Uterus (tissue), 2 donors: ENCODE measurements at regions not wholly inside any gene's neighbourhood (a gene's known extent, or its start where the extent isn't known, plus 50 kb on each side); places are given as distances from the start of the nearest gene placed in this dataset.
"Not testable (repeated sequence)": the region's sequence is repeated elsewhere in the genome, so short reads cannot be mapped to it uniquely, and the experiment has no call there.

ENCODE experiments used
- CTCF ChIP-seq, 4 experiments: fragments of 200-600 bp in 2 of 4; fragments of 450-650 bp in 2 of 4; sonication (generic) in 2 of 4; IDR thresholded peaks; one replicate each; pipeline ENCODE4 v1.5.1; 2016 to 2019; ENCODE audit warnings: antibody characterized with exemption in 4 of 4, mild to moderate bottlenecking in 2 of 4, moderate library complexity in 1 of 4
- POLR2A ChIP-seq, 2 donors: fragments of 450-650 bp; IDR thresholded peaks; one replicate each; pipeline ENCODE4 v1.6.1; 2016; ENCODE audit warnings: antibody characterized with exemption in 2 of 2, mild to moderate bottlenecking in 1 of 2, moderate library complexity in 1 of 2

- TF ChIP-seq CTCF, POLR2A (IDR thresholded peaks at IDR 0.05): not testable (repeated sequence)
These were observed 52.2 kb upstream of the SGO1 start for GRCh38 chr3:20238199-20238598.
